Activated CD4-positive, alpha-beta T cell treated with anti-CD3 and anti-CD28 coated beads, Interleukin-2, amount 10 ng/mL, durations not matched to agents 7 days and 5 days (primary cell): ENCODE measurements at regions not wholly inside any gene's neighbourhood (a gene's known extent, or its start where the extent isn't known, plus 50 kb on each side); places are given as distances from the start of the nearest gene placed in this dataset.

Source experiments
- CTCF ChIA-PET: fragments of 350-600 bp; sonication (Branson Sonifier 250); formaldehyde crosslinking; loops from one replicate; lab custom pipeline; 2021; ENCODE audit warnings: antibody characterized with exemption; lab: Charles Lee
- POLR2A ChIA-PET: fragments of 350-600 bp; sonication (Branson Sonifier 250); formaldehyde crosslinking; loops from one replicate; lab custom pipeline; 2021; ENCODE audit warnings: antibody characterized with exemption; lab: Charles Lee
- DNase-seq: peaks from one replicate; pipeline ENCODE4 v3.0.0-alpha.2; 2020
- H3K27ac Mint-ChIP-seq: one replicate; pipeline ENCODE4 v1.8.0; 2021; ENCODE audit warnings: mild to moderate bottlenecking, moderate library complexity, mixed read lengths
- H3K27me3 Mint-ChIP-seq: one replicate; pipeline ENCODE4 v1.8.0; 2021; ENCODE audit warnings: mixed read lengths
- H3K36me3 Mint-ChIP-seq: one replicate; pipeline ENCODE4 v1.8.0; 2021; ENCODE audit warnings: low read depth, mixed read lengths
- H3K4me1 Mint-ChIP-seq: one replicate; pipeline ENCODE4 v1.8.0; 2021; ENCODE audit warnings: mixed read lengths
- H3K4me3 Mint-ChIP-seq: one replicate; pipeline ENCODE4 v1.8.0; 2021; ENCODE audit warnings: mild to moderate bottlenecking, moderate library complexity, mixed read lengths
- H3K9me3 Mint-ChIP-seq: one replicate; pipeline ENCODE4 v1.8.0; 2021; ENCODE audit warnings: mixed read lengths

DNA sequence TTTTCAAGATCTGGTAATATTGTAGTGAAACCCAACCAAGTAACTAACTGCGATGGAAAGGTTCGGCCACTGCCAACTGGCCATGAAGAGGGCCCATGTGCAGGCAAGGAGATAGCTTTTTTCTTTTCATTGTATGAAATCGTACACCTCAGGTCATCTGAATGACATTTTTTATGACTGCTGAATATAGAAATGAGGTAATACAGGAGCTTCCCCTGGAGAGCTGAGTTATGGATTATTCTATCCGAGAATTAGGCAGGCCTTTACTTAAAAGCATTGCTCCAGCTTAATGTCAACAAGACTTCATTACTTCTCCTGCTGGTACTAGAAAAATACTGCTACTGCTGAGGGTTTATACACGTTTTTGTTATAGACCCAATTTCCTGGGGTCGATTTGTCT lies 1215.6 kb downstream of the EFNB2 start:
- no peaks in the 10 kb centered on the region for H3K27me3 Mint-ChIP-seq
- H3K4me3 Mint-ChIP-seq: no peak overlapping the region
- no peaks in the 10 kb centered on the region for H3K4me1 Mint-ChIP-seq
- no peaks in the 10 kb centered on the region for H3K9me3 Mint-ChIP-seq
- no peak overlapping the region for H3K27ac Mint-ChIP-seq
- ChIA-PET CTCF (no interaction called here), POLR2A (no interaction called here)
- H3K36me3 Mint-ChIP-seq: no peaks in the 10 kb centered on the region
- no peak for DNase-seq

DNA sequence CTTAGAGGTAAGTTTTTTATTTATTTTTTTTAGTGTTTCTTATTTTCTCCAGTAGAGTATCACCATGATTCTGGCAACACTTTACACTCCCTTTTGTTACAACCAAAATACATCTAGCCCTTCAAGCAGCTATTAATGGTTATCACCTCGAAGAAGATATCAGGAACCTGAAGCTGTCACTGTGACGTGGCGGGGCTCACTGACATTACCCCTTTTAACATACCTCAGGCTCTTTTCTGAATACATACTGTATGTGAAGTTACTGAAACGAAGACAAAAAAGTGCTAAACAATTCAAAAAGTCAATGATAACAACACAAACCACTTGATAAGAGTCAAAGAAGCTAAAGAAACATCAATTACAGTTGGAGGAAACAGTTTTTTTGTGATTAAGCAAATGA lies 1218.7 kb downstream of the EFNB2 start:
- POLR2A ChIA-PET: no interaction called here
- no peaks in the 10 kb centered on the region for H3K9me3 Mint-ChIP-seq
- DNase-seq: no peak
- CTCF ChIA-PET: no interaction called here
- H3K27ac Mint-ChIP-seq: no peak overlapping the region
- H3K4me3 Mint-ChIP-seq: no peak overlapping the region
- no peaks in the 10 kb centered on the region for H3K36me3 Mint-ChIP-seq
- no peaks in the 10 kb centered on the region for H3K27me3 Mint-ChIP-seq
- no peaks in the 10 kb centered on the region for H3K4me1 Mint-ChIP-seq

DNA sequence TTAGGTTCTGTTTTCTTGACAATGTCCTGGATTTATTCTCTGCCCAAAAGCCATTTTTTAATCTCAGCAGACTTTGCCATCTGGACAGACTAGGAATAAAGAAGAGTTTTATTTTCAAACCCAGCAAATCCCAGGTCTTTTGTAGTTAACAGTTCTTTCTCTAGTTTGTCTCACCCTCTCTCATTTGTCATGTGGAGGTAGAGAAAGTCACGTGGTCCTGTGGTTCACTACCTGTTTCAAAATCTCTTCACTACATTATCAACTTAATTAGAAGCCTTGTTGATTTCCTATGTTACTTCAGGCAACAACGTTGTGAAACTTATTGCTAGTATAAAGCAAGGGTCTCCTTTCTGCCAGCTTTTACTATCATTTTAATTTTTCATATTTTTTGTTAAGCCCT lies 1222.6 kb downstream of the EFNB2 start:
- Mint-ChIP-seq H3K36me3 (no peaks in the 10 kb centered on the region), H3K9me3 (no peaks in the 10 kb centered on the region), H3K4me3 (no peak overlapping the region), H3K27me3 (no peaks in the 10 kb centered on the region), H3K27ac (no peak overlapping the region), H3K4me1 (no peaks in the 10 kb centered on the region)
- POLR2A ChIA-PET: no interaction called here
- no peak for DNase-seq
- CTCF ChIA-PET: no interaction called here

DNA sequence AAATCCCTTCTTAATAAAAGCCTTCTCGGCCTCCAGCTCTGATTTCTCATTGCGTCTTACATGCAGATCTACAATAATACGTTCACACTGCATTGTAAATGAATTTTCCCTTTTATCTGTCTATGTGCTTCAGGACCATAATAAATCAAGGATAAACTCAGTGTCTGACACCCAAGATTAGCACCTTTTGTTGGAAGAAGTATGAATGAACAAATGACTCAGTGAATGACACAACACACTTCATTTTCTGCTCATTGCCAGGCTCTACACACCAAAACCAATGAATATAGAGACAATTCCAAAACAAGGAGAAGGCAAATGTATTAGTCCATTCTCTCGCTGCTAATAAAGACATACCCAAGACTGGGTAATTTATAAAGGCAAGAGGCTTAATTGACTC lies 1224.4 kb downstream of the EFNB2 start:
- no peak for DNase-seq
- CTCF ChIA-PET: no interaction called here

DNA sequence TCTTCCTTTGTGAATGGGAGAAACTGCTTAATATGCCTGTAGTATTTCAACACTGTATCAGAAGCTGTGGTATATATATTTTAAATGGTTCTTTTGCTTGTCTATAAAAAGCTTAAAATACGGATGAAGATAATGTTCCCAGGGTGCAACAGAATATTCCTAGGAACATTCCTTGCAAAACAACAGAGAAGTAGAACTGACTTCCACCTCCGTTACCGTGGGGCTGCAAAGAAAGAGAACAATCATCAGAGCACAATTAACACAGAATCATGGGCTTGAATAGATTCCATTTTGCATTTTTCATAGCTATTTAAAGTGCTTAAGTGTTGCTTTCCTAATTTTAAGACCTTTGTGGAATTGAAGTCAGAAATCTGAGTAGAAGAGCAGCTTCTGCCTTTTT lies 1227.7 kb downstream of the EFNB2 start:
- POLR2A ChIA-PET: no interaction called here
- no peaks in the 10 kb centered on the region for H3K4me1 Mint-ChIP-seq
- H3K4me3 Mint-ChIP-seq: no peak overlapping the region
- CTCF ChIA-PET: no interaction called here
- H3K36me3 Mint-ChIP-seq: no peaks in the 10 kb centered on the region
- H3K9me3 Mint-ChIP-seq: no peaks in the 10 kb centered on the region
- no peak for DNase-seq
- H3K27me3 Mint-ChIP-seq: no peaks in the 10 kb centered on the region
- no peak overlapping the region for H3K27ac Mint-ChIP-seq

More for the DNA sequence above, 1224.4 kb downstream of the EFNB2 start:
- POLR2A ChIA-PET: no interaction called here
- no peak overlapping the region for H3K27ac Mint-ChIP-seq
- H3K9me3 Mint-ChIP-seq: no peaks in the 10 kb centered on the region
- H3K36me3 Mint-ChIP-seq: no peaks in the 10 kb centered on the region
- no peak overlapping the region for H3K4me3 Mint-ChIP-seq
- H3K27me3 Mint-ChIP-seq: no peaks in the 10 kb centered on the region
- H3K4me1 Mint-ChIP-seq: no peaks in the 10 kb centered on the region

DNA sequence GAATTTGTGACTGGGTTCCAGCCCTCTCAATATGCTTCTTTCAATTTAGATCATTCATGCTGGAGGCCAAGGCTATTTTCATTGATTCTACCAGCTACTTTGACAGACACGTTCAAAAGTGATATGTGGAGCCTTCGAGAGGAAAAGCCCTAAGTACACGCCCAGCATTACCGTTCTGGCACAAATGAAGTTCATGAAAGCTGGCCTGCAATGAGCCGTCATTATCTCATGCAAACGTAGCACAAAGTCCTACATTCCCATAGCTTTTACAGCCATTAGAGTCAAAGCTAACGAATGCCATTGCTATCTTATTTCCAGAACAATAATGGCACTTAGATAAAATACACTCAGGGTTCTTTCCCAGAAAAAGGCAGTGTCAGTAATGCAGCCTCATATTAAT lies 1237.6 kb downstream of the EFNB2 start:
- Mint-ChIP-seq H3K27me3 (no peaks in the 10 kb centered on the region), H3K4me3 (no peak overlapping the region), H3K27ac (no peak overlapping the region), H3K4me1 (no peaks in the 10 kb centered on the region), H3K36me3 (no peaks in the 10 kb centered on the region), H3K9me3 (no peaks in the 10 kb centered on the region)
- DNase-seq: no peak
- ChIA-PET POLR2A (no interaction called here), CTCF (no interaction called here)

DNA sequence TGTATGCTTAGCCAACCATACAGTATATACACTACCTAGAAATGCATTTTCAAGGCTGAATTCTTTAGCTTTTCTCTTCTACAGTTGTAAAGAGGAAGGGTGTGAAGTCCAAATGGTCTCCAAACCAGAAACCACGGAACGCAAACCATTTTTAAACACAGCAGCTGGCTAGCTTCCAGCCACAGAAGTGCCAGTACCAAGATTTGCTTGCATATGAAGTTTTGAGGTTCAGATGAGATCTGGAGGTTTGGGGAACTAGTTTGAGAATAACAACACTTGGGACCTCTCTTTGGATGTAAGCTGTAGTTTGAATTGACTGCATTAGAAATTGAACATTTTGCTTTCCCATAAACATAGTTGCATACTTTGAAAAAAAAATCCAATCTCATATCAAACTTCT lies 1243.5 kb downstream of the EFNB2 start:
- Mint-ChIP-seq H3K36me3 (no peaks in the 10 kb centered on the region), H3K27ac (no peak overlapping the region), H3K27me3 (no peaks in the 10 kb centered on the region), H3K4me3 (no peak overlapping the region), H3K9me3 (no peaks in the 10 kb centered on the region), H3K4me1 (no peaks in the 10 kb centered on the region)
- no peak for DNase-seq
- CTCF ChIA-PET: no interaction called here
- POLR2A ChIA-PET: no interaction called here

DNA sequence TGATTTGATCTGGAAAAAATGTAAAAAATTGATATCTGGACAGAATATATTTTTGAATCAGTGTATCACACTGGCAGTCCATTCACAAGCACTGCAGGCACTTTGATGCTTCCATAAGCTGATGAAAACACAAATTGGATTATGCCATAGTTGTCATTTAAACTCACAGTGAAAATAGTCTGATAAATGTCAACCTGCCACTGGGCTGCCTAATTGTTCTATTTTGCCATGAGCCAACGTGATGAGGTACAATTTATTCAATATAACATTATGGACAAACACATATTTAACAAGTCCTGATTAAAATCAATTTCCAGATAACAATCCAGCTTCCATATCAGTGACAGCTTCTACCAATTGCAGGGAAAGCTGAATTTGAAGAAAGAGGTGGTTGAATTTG lies 1244.9 kb downstream of the EFNB2 start:
- no peaks in the 10 kb centered on the region for H3K4me1 Mint-ChIP-seq
- H3K9me3 Mint-ChIP-seq: no peaks in the 10 kb centered on the region
- POLR2A ChIA-PET: no interaction called here
- no peak overlapping the region for H3K27ac Mint-ChIP-seq
- no peaks in the 10 kb centered on the region for H3K36me3 Mint-ChIP-seq
- H3K4me3 Mint-ChIP-seq: no peak overlapping the region
- CTCF ChIA-PET: no interaction called here
- no peaks in the 10 kb centered on the region for H3K27me3 Mint-ChIP-seq
- no peak for DNase-seq

DNA sequence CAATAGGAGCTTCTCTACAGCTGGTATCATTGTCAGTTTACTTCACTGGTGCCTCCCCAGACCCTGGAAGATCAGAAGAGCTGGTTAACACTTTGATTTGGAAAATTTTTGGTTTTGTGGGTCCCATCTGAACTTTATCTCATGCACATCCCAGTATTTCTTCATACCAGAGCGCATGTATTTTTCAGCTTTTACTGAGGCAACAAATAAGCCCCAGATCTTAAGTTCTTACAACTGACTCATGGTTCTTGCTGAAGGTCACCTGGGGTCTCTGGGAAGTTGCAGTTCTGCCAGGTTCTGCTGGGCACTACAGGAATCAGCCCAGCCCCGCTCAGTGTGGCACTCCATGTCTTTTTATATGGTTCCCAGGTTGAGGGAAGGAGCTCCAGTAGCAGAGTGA lies 1249.9 kb downstream of the EFNB2 start:
- Mint-ChIP-seq H3K27me3 (no peaks in the 10 kb centered on the region), H3K27ac (no peak overlapping the region), H3K9me3 (no peaks in the 10 kb centered on the region), H3K4me1 (no peaks in the 10 kb centered on the region), H3K36me3 (no peaks in the 10 kb centered on the region), H3K4me3 (no peak overlapping the region)
- DNase-seq: no peak
- POLR2A ChIA-PET: no interaction called here
- CTCF ChIA-PET: no interaction called here

DNA sequence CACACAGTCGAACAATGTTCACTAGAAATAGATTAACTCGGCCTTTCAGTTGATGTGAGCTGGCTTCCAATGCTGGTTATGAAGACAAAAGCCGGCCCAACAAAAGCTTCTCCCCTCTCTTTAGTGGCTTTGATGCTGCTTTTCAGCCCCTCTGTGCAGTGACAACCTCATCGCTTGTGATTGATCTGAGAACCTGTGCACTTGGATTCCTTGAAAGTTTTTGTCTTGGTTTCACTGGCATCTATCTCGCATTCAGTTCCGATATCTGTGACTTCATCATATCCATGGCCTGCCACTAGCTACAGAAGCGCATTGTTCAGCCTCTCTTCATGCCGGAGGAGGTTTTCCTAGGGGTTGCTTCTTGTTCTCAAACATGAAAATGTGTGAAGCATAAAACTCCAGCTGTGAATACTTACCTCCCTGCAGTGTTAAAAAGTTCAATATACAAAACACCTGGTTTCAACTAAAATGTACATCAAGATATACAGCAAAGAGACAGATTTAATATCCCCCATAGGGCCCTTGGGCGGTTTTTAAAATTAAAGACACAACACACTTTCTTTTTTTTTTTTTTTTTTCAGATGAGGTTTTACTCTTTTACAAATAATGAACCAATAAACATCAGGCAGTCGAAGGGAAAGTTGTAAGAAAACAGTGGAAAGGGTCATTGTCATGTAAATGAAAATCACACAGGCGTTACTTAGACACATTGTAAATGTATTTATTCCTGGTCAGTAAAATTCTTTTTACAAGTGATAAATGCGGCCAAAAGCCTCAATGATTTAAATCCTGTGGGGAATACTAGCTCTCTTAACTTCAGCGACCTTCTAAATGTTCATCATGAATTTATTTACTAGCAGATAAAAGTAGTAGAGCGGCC lies 1252.8 kb downstream of the EFNB2 start:
- no peak overlapping the region for H3K4me3 Mint-ChIP-seq
- H3K27me3 Mint-ChIP-seq: no peaks in the 10 kb centered on the region
- H3K36me3 Mint-ChIP-seq: no peaks in the 10 kb centered on the region
- H3K9me3 Mint-ChIP-seq: no peaks in the 10 kb centered on the region
- no peak overlapping the region for H3K27ac Mint-ChIP-seq
- CTCF ChIA-PET: no interaction called here
- POLR2A ChIA-PET: no interaction called here
- DNase-seq: no peak
- H3K4me1 Mint-ChIP-seq: no peaks in the 10 kb centered on the region

DNA sequence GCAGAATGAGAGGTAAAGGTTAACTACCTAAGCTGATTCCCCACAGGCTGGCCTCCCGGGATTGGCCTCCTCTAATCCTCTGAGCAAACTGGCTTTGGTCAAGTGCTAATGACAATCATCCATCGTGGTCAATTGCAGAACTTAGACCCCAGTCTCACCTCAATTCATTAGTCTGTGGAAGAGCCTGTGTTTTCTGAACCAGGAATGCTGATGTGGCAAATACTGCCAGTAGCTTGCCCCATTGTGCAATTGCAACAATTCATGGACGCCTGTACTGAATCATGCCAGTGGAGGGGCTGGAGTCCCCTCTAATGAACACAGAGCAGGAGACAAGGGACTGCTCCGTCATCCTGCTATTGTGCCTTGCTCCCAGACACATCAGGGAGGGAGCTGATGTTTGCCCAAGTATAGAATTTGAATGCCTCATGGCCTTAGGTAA lies 1256.5 kb downstream of the EFNB2 start:
- H3K36me3 Mint-ChIP-seq: no peaks in the 10 kb centered on the region
- H3K27me3 Mint-ChIP-seq: no peaks in the 10 kb centered on the region
- POLR2A ChIA-PET: no interaction called here
- CTCF ChIA-PET: no interaction called here
- no peak overlapping the region for H3K27ac Mint-ChIP-seq
- no peak for DNase-seq
- H3K4me3 Mint-ChIP-seq: no peak overlapping the region
- H3K4me1 Mint-ChIP-seq: no peaks in the 10 kb centered on the region
- no peaks in the 10 kb centered on the region for H3K9me3 Mint-ChIP-seq

DNA sequence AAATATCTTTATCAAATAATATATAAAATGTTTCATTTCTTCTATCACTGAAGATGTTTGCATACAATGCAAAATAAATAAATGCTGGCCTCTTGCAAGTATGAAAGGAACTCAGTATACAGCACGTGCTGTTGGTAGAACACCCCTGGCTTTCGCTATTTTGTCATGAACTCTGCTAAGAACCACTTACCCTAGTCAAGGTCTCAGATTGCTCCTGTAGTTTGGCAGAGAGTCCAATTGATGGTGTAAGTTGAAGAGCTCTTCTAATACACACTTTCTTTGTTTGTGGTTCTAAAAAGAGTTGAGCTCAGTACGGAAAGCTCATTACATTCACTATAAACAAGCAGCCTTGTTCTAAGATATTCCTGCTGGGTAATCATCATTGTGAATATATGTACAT lies 1258.9 kb downstream of the EFNB2 start:
- no peaks in the 10 kb centered on the region for H3K27me3 Mint-ChIP-seq
- no peaks in the 10 kb centered on the region for H3K4me1 Mint-ChIP-seq
- DNase-seq: no peak
- no peaks in the 10 kb centered on the region for H3K9me3 Mint-ChIP-seq
- no peak overlapping the region for H3K27ac Mint-ChIP-seq
- ChIA-PET CTCF (no interaction called here), POLR2A (no interaction called here)
- no peaks in the 10 kb centered on the region for H3K36me3 Mint-ChIP-seq
- H3K4me3 Mint-ChIP-seq: no peak overlapping the region

DNA sequence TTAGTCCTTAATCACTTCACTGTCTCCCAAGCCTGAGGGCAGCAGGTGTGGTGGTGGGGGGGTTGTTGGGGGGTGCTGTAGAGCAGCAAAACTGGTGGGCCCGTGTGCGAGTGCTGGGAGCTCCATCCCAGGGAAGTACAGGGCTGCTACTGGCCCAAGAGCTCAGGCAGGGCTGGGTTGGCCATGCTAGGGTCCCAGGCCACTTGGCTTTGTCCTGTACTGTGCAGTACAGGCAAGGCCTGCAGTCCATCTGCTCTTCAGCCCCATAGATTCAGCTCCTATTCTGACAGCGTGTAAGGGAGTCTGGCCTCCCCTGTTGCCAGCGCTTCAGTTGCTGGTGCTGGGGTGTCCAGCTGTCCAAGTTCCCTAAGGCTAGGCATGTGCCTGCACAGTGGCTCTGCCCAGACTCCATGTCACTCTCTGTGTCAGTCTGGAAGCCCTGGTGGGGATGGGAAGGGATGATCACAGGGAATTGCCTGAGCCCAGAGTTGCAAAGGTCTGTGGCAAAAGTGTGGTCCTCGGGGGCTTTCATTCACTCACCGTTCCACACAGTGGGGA lies 1261.7 kb downstream of the EFNB2 start:
- Mint-ChIP-seq H3K4me1 (no peaks in the 10 kb centered on the region), H3K27ac (no peak overlapping the region), H3K4me3 (no peak overlapping the region), H3K27me3 (no peaks in the 10 kb centered on the region), H3K9me3 (no peaks in the 10 kb centered on the region), H3K36me3 (no peaks in the 10 kb centered on the region)
- ChIA-PET POLR2A (no interaction called here), CTCF (no interaction called here)
- no peak for DNase-seq
